Prostate gland (tissue), 2 donors: ENCODE measurements at regions not wholly inside any gene's neighbourhood (a gene's known extent, or its start where the extent isn't known, plus 50 kb on each side); places are given as distances from the start of the nearest gene placed in this dataset.

Experiments used
- DNase-seq: peaks from one replicate; pipeline ENCODE4 v3.0.0-alpha.2; 2019; ENCODE audit warnings: low spot score
- H3K27ac ChIP-seq, 2 donors: fragments of 200-600 bp; sonication (generic); 2 replicates each; pipeline ENCODE4 v1.5.1; 2017 to 2019
- H3K27me3 ChIP-seq: fragments of 200-600 bp; sonication (generic); replicated peaks from 2 replicates; pipeline ENCODE4 v1.5.1; 2019; ENCODE audit not compliant: insufficient read depth
- H3K36me3 ChIP-seq, 2 donors: fragments of 200-600 bp; sonication (generic); 1 replicate in 1 of 2; 2 replicates in 1 of 2; pipeline versions ENCODE4 v1.5.1 to v1.8.1; 2017 to 2019
- H3K4me1 ChIP-seq: fragments of 200-600 bp; sonication (generic); replicated peaks from 2 replicates; pipeline ENCODE4 v1.5.1; 2019
- H3K4me3 ChIP-seq, 2 donors: fragments of 200-600 bp; sonication (generic); 2 replicates each; pipeline ENCODE4 v1.5.1; 2017 to 2019
- H3K9me3 ChIP-seq: fragments of 200-600 bp; sonication (generic); 2 replicates; pipeline ENCODE4 v1.5.1; 2017
- CTCF ChIP-seq, 4 experiments: fragments of 200-600 bp in 2 of 4; fragments of 450-650 bp in 2 of 4; sonication (generic) in 2 of 4; IDR thresholded peaks; 1 replicate in 3 of 4; 2 replicates in 1 of 4; pipeline ENCODE4 v1.5.1; 2016 to 2019; ENCODE audit warnings: antibody characterized with exemption in 4 of 4, mild to moderate bottlenecking in 2 of 4, moderate library complexity in 2 of 4
- POLR2A ChIP-seq: fragments of 450-650 bp; IDR thresholded peaks from one replicate; pipeline ENCODE4 v1.6.1; 2016; ENCODE audit warnings: antibody characterized with exemption, mild to moderate bottlenecking
- POLR2AphosphoS5 ChIP-seq: sonication (generic); formaldehyde crosslinking; IDR thresholded peaks from one replicate; pipeline ENCODE4 v1.6.1; 2017; ENCODE audit warnings: antibody characterized with exemption
- WGBS: methylation state at CpG from one replicate; pipeline ENCODE4 v1.1.5; 2018; 5-methylcytosine and 5-hydroxymethylcytosine counted together
- intact Hi-C: fragments of 100-400 bp; cut with DNase I; formaldehyde crosslinking; loops from one replicate; pipeline ENCODE4 v1.14.2; 2022

- H3K27ac ChIP-seq = no peak overlapping the region
- intact Hi-C loops = no loop called here
- WGBS = 53% methylated on average over 7 of the region's 7 CpGs
Measured at GRCh38 chr13:44116562-44117332, 237.0 kb downstream of the LACC1 start.

GRCh38 chr13:44117351-44117750 lies 237.6 kb downstream of the LACC1 start:
- Histone ChIP-seq H3K9me3 (no peaks in the 10 kb centered on the region), H3K27ac (no peak overlapping the region), H3K4me1 (no peaks in the 10 kb centered on the region), H3K4me3 (no peak overlapping the region), H3K27me3 (no peaks in the 10 kb centered on the region), H3K36me3 (no peaks in the 10 kb centered on the region)
- intact Hi-C loops = no loop called here
- TF ChIP-seq POLR2AphosphoS5 (no peak), POLR2A (no peak), CTCF (IDR thresholded peaks at IDR 0.05) (no peak)
- WGBS = 23% methylated on average over 3 of the region's 3 CpGs
- DNase-seq = no peak

More at GRCh38 chr13:44116562-44117332, 237.0 kb downstream of the LACC1 start:
- Histone ChIP-seq H3K36me3 (no peaks in the 10 kb centered on the region), H3K4me3 (no peak overlapping the region), H3K27me3 (no peaks in the 10 kb centered on the region), H3K4me1 (no peaks in the 10 kb centered on the region), H3K9me3 (no peaks in the 10 kb centered on the region)
- no peak for DNase-seq
- TF ChIP-seq POLR2AphosphoS5 (no peak), CTCF (IDR thresholded peaks at IDR 0.05) (no peak), POLR2A (no peak)

- H3K4me1 ChIP-seq = no peaks in the 10 kb centered on the region
- no peaks in the 10 kb centered on the region for H3K36me3 ChIP-seq
- no peaks in the 10 kb centered on the region for H3K9me3 ChIP-seq
- WGBS = 87% methylated on average over 2 of the region's 2 CpGs
- no peaks in the 10 kb centered on the region for H3K27me3 ChIP-seq
- TF ChIP-seq POLR2A = no peak
- no peak for TF ChIP-seq CTCF (IDR thresholded peaks at IDR 0.05)
- no peak for TF ChIP-seq POLR2AphosphoS5
- DNase-seq = no peak
- no peak overlapping the region for H3K27ac ChIP-seq
- H3K4me3 ChIP-seq = no peak overlapping the region
- intact Hi-C loops = no loop called here
Measured at GRCh38 chr13:44117816-44118215, 238.1 kb downstream of the LACC1 start.

- Histone ChIP-seq H3K4me3 (no peak overlapping the region), H3K9me3 (no peaks in the 10 kb centered on the region), H3K4me1 (no peaks in the 10 kb centered on the region), H3K27ac (no peak overlapping the region), H3K27me3 (no peaks in the 10 kb centered on the region), H3K36me3 (no peaks in the 10 kb centered on the region)
- intact Hi-C loops = no loop called here
- TF ChIP-seq POLR2A = no peak
- no peak for TF ChIP-seq CTCF (IDR thresholded peaks at IDR 0.05)
- no peak for TF ChIP-seq POLR2AphosphoS5
- DNase-seq = no peak
Measured at GRCh38 chr13:44118881-44119280, 239.2 kb downstream of the LACC1 start.

- H3K4me1 ChIP-seq = no peaks in the 10 kb centered on the region
- no peak overlapping the region for H3K4me3 ChIP-seq
- TF ChIP-seq CTCF (IDR thresholded peaks at IDR 0.05) (no peak), POLR2AphosphoS5 (no peak), POLR2A (no peak)
- 45% methylated on average over 2 of the region's 2 CpGs for WGBS
- no peaks in the 10 kb centered on the region for H3K27me3 ChIP-seq
- H3K36me3 ChIP-seq = no peaks in the 10 kb centered on the region
- H3K27ac ChIP-seq = no peak overlapping the region
- H3K9me3 ChIP-seq = no peaks in the 10 kb centered on the region
- intact Hi-C loops = no loop called here
- no peak for DNase-seq
Measured at GRCh38 chr13:44120043-44120442, 240.3 kb downstream of the LACC1 start.
